K562 (cell line): ENCODE measurements at regions not wholly inside any gene's neighbourhood (a gene's known extent, or its start where the extent isn't known, plus 50 kb on each side); places are given as distances from the start of the nearest gene placed in this dataset.
A peak's percentile ranks its signal among the peaks of the same experiment; 100 is the strongest.

Experiments
- ATAC-seq: fragments of 200-7000 bp; cut with Tn5 transposase; 3 replicates; pipeline ENCODE4 v1.9.1; 2020; ENCODE audit warnings: moderate library complexity
- BruUV-seq: library from RNA; stranded (reverse); fragments of 400-500 nt; replicated peaks from 2 replicates; lab custom pipeline; 2021; lab: Mats Ljungman, UMichigan
- CTCF ChIA-PET: fragments of 300-600 bp; formaldehyde crosslinking; extraction: SDS; loops from one replicate; lab custom pipeline; 2021; ENCODE audit warnings: low intra/inter-chr PET ratio; lab: Yijun Ruan, JAX
- POLR2A ChIA-PET: fragments of 300-600, 350-650 bp; sonication (Branson Sonifier 250); formaldehyde crosslinking; extraction: SDS; loops from one replicate; lab custom pipeline; 2021; ENCODE audit warnings: antibody characterized with exemption, inconsistent platforms; lab: Yijun Ruan, JAX
- DNase-seq, 4 experiments: peaks; one replicate each; pipeline versions ENCODE4 v3.0.0 to v3.0.0-alpha.2; 2011 to 2018; ENCODE audit warnings: low spot score in 3 of 4, mixed read lengths in 3 of 4; ENCODE audit errors: extremely low read depth in 1 of 4
- FAIRE-seq: peaks from 2 replicates; lab custom pipeline; 2011; peaks lifted over from hg19 to GRCh38; lab: Jason Lieb, UNC
- H2AFZ ChIP-seq: 2 replicates; pipeline ENCODE4 v1.6.0; 2011; ENCODE audit warnings: low read depth, low read length, control low read depth, inconsistent platforms
- H3K27ac ChIP-seq: fragments of 200-600 bp; 3 replicates; pipeline ENCODE4 v1.8.0; 2011; ENCODE audit warnings: low read depth, mild to moderate bottlenecking, control low read depth, inconsistent platforms, low read length, moderate library complexity, mixed read lengths; ENCODE audit errors: extremely low read depth
- H3K27me3 ChIP-seq, 2 experiments: fragments of 300-600 bp in 1 of 2; 2 replicates in 1 of 2; 3 replicates in 1 of 2; pipeline versions ENCODE4 v1.6.0 to v1.8.0; 2011; ENCODE audit warnings: inconsistent platforms in 2 of 2, low read length in 2 of 2, mild to moderate bottlenecking in 1 of 2, mixed read lengths in 1 of 2, moderate library complexity in 1 of 2; ENCODE audit not compliant: control insufficient read depth in 2 of 2, insufficient read depth in 2 of 2
- H3K36me3 ChIP-seq: fragments of 300-600 bp; 3 replicates; pipeline ENCODE4 v1.8.0; 2011; ENCODE audit warnings: mild to moderate bottlenecking, low read length, inconsistent platforms; ENCODE audit not compliant: control insufficient read depth, insufficient read depth
- H3K4me1 ChIP-seq, 2 experiments: fragments of 200-600 bp in 1 of 2; replicated peaks in 1 of 2; 2 replicates in 1 of 2; 3 replicates in 1 of 2; pipeline versions ENCODE4 v1.5.1 to v1.8.0; 2011; ENCODE audit warnings: inconsistent platforms in 2 of 2, low read length in 2 of 2, mild to moderate bottlenecking in 1 of 2, mixed read lengths in 1 of 2, moderate library complexity in 1 of 2; ENCODE audit not compliant: control insufficient read depth in 2 of 2, insufficient read depth in 2 of 2
- H3K4me2 ChIP-seq: 2 replicates; pipeline ENCODE4 v1.6.1; 2011; ENCODE audit warnings: low read length, control low read depth, inconsistent platforms, mixed read lengths; ENCODE audit not compliant: insufficient read depth
- H3K4me3 ChIP-seq: fragments of 200-600 bp; sonication (generic), shearing (Covaris generic); 2 replicates; pipeline ENCODE4 v1.5.1; 2016; ENCODE audit warnings: control low read depth, inconsistent platforms
- H3K79me2 ChIP-seq: fragments of 200-600 bp; 3 replicates; pipeline ENCODE4 v1.8.0; 2011; ENCODE audit warnings: low read length, inconsistent platforms; ENCODE audit not compliant: control insufficient read depth, insufficient read depth
- H3K9ac ChIP-seq, 2 experiments: 2 replicates each; pipeline versions ENCODE4 v1.6.0 to v1.6.1; 2011; ENCODE audit warnings: low read depth in 2 of 2, low read length in 2 of 2, control low read depth in 1 of 2, inconsistent platforms in 1 of 2, mild to moderate bottlenecking in 1 of 2, mixed read lengths in 1 of 2; ENCODE audit not compliant: insufficient read depth in 1 of 2
- H3K9me1 ChIP-seq: one replicate; pipeline ENCODE4 v1.6.0; 2011; ENCODE audit warnings: inconsistent platforms, mild to moderate bottlenecking, low read length, moderate library complexity; ENCODE audit not compliant: control insufficient read depth, insufficient read depth
- H3K9me3 ChIP-seq: replicated peaks from 2 replicates; pipeline ENCODE4 v1.5.1; 2011; ENCODE audit warnings: low read depth, low read length, inconsistent platforms; ENCODE audit not compliant: control insufficient read depth, insufficient read depth
- H4K20me1 ChIP-seq: replicated peaks from 2 replicates; pipeline ENCODE4 v1.6.1; 2011; ENCODE audit warnings: low read length, inconsistent platforms, mixed read lengths; ENCODE audit not compliant: control insufficient read depth, insufficient read depth
- C11orf30 ChIP-seq: fragments of 450-650 bp; IDR thresholded peaks from 2 replicates; pipeline ENCODE4 v1.6.1; 2016; ENCODE audit warnings: low read depth, mild to moderate bottlenecking
- FOXM1 ChIP-seq, 2 experiments: fragments of 450-650 bp in 1 of 2; sonication (generic) in 1 of 2; formaldehyde crosslinking in 1 of 2; IDR thresholded peaks; 2 replicates each; pipeline versions ENCODE4 v1.6.1 to v1.9.0; 2017 to 2022; ENCODE audit warnings: low read depth in 2 of 2, mild to moderate bottlenecking in 2 of 2, missing genetic modification reagents in 1 of 2, moderate library complexity in 1 of 2
- KAT2B ChIP-seq: IDR thresholded peaks from one replicate; pipeline ENCODE4 v1.6.1; 2012; ENCODE audit warnings: low read depth, mild to moderate bottlenecking, control low read depth, inconsistent platforms, low read length, moderate library complexity
- MAFF ChIP-seq: IDR thresholded peaks from 2 replicates; pipeline ENCODE4 v1.6.1; 2012; ENCODE audit warnings: low read length, improper control_type of control experiment
- MAFK ChIP-seq: IDR thresholded peaks from 2 replicates; pipeline ENCODE4 v1.6.1; 2011; ENCODE audit warnings: low read length, improper control_type of control experiment
- TCFL5 ChIP-seq: fragments of 250-450 bp; sonication (Bioruptor Pico); conservative IDR thresholded peaks from 2 replicates; pipeline ENCODE4 v1.6.1; 2021; ENCODE audit warnings: mild to moderate bottlenecking, moderate library complexity, matching md5 sums
- ZNF316 ChIP-seq: fragments of 450-650 bp; IDR thresholded peaks from 2 replicates; pipeline ENCODE4 v1.6.1; 2016
- WGBS: fragments of 100-300 bp; shearing (Covaris generic); methylation state at CpG from one replicate; pipeline ENCODE4 v1.1.6; 2016; ENCODE audit warnings: low coverage, mixed read lengths; ENCODE audit not compliant: insufficient coverage; ENCODE audit errors: missing lambda C conversion rate; 5-methylcytosine and 5-hydroxymethylcytosine counted together
- in situ Hi-C: fragments of 300-500 bp; cut with MboI; formaldehyde crosslinking; loops from 4 replicates; pipeline ENCODE4 v1.15.0; 2018; ENCODE audit warnings: inconsistent platforms, mixed read lengths
- intact Hi-C: fragments of 100-400 bp; cut with micrococcal nuclease; formaldehyde crosslinking; loops from 2 replicates; pipeline ENCODE4 v1.14.2; 2022
- TF ChIP-seq, protein P1 (sequence below): sonication (generic); formaldehyde crosslinking; IDR thresholded peaks from 2 replicates; pipeline ENCODE4 v1.8.0; 2022; ENCODE audit warnings: missing genetic modification reagents, mild to moderate bottlenecking, borderline replicate concordance

DNA sequence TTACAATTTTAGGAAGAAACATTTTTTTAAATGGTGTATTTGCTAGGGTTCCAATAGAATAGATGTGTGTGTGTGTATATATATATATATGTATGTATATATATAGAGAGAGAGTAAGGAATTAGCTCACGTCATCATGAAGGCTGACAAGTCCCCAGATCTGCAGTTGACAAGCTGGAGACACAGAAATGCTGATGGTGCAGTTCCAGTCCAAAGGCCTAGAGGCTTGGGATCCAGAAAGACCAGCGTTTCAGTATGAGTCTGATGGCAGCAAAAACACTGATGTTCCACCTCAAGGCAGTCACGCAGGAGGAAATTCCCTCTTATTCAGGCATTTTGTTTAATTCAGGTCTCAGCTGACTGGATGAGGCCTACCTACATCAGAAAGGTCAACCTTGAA, 386.8 kb downstream of the PTH2R start:
- H2AFZ ChIP-seq, result no peak overlapping the region
- H3K9ac ChIP-seq, result no peak overlapping the region
- no peaks in the 10 kb centered on the region for H4K20me1 ChIP-seq
- no peaks in the 10 kb centered on the region for H3K9me1 ChIP-seq
- no peak overlapping the region for H3K4me2 ChIP-seq
- H3K4me1 ChIP-seq, result no peaks in the 10 kb centered on the region
- 60% methylated on average over 3 of the region's 3 CpGs for WGBS
- H3K27me3 ChIP-seq, result no peaks in the 10 kb centered on the region
- in situ Hi-C loops, result no loop called here
- H3K36me3 ChIP-seq, result no peaks in the 10 kb centered on the region
- no peaks in the 10 kb centered on the region for H3K79me2 ChIP-seq
- ATAC-seq (no peak), DNase-seq (no peak), FAIRE-seq (no peak)
- ChIA-PET CTCF (no interaction called here), POLR2A (no interaction called here)
- BruUV-seq, result no TSS peak
- no peak overlapping the region for H3K4me3 ChIP-seq
- peak; percentile 39; the same call in 1 of the 2 replicates for TF ChIP-seq MAFK
- peak; percentile 61 for TF ChIP-seq ZNF316
- no peak for TF ChIP-seq TCFL5
- peak; percentile 53 for TF ChIP-seq C11orf30
- TF ChIP-seq, protein P1, sequence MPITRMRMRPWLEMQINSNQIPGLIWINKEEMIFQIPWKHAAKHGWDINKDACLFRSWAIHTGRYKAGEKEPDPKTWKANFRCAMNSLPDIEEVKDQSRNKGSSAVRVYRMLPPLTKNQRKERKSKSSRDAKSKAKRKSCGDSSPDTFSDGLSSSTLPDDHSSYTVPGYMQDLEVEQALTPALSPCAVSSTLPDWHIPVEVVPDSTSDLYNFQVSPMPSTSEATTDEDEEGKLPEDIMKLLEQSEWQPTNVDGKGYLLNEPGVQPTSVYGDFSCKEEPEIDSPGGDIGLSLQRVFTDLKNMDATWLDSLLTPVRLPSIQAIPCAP (CRISPR knock-in tag), result no peak
- TF ChIP-seq MAFF, result peak; percentile 30; the same call in 1 of the 2 replicates
- TF ChIP-seq KAT2B, result no peak
- no peak for TF ChIP-seq FOXM1 (IDR thresholded peaks at IDR 0.05; ENCODE audit: low read depth)
- no peak for TF ChIP-seq FOXM1 (CRISPR knock-in tag; IDR thresholded peaks at IDR 0.05; ENCODE audit: low read depth)
- H3K27ac ChIP-seq, result no peak overlapping the region
- intact Hi-C loops, result no loop called here
- no peaks in the 10 kb centered on the region for H3K9me3 ChIP-seq
